HUES6 (cell line): ENCODE measurements at regions not wholly inside any gene's neighbourhood (a gene's known extent, or its start where the extent isn't known, plus 50 kb on each side); places are given as distances from the start of the nearest gene placed in this dataset.
"Not testable (repeated sequence)": the region's sequence is repeated elsewhere in the genome, so short reads cannot be mapped to it uniquely, and the experiment has no call there.

Experiments used
- H3K27ac ChIP-seq: 2 replicates; pipeline ENCODE4 v1.7.0; 2013; ENCODE audit warnings: low read depth, mild to moderate bottlenecking, low read length, inconsistent platforms
- H3K27me3 ChIP-seq: 2 replicates; pipeline ENCODE4 v1.6.1; 2013; ENCODE audit warnings: low read length; ENCODE audit not compliant: control insufficient read depth, insufficient read depth
- H3K36me3 ChIP-seq: 2 replicates; pipeline ENCODE4 v1.6.1; 2013; ENCODE audit warnings: low read length; ENCODE audit not compliant: control insufficient read depth, insufficient read depth
- H3K4me1 ChIP-seq: 2 replicates; pipeline ENCODE4 v1.6.1; 2013; ENCODE audit warnings: low read length; ENCODE audit not compliant: control insufficient read depth, insufficient read depth
- H3K4me3 ChIP-seq: 2 replicates; pipeline ENCODE4 v1.5.1; 2013; ENCODE audit warnings: low read depth, low read length
- H3K9ac ChIP-seq: one replicate; pipeline ENCODE4 v1.6.1; 2013; ENCODE audit warnings: mild to moderate bottlenecking, low read length
- H3K9me3 ChIP-seq: 2 replicates; pipeline ENCODE4 v1.6.1; 2013; ENCODE audit warnings: low read depth, low read length; ENCODE audit not compliant: control insufficient read depth, insufficient read depth

DNA sequence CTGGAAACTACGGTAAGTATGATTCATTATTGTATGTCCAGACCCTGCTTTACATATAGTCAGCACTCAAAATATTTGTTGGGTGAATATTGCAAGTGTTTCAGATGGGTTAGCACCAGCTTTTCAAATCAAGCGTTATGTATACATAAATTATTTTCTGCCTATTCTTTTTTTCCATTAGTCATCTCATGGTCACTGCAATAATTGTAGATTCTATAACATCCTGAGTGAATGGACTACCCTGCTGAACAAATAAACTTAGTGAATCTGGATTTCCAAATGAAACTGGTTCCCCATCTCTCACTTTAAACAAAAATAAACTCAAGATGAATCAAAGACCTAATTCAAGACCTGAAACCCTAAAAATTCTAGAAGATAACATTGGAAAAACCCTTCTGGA is 152.3 kb downstream of the DIO2 start:
- no peak overlapping the region for H3K9ac ChIP-seq
- 0 out of 2 replicates have a peak, but pooled peaks cover 4% of the 10 kb centered on the region for H3K4me1 ChIP-seq
- H3K27ac ChIP-seq: no peak overlapping the region

DNA sequence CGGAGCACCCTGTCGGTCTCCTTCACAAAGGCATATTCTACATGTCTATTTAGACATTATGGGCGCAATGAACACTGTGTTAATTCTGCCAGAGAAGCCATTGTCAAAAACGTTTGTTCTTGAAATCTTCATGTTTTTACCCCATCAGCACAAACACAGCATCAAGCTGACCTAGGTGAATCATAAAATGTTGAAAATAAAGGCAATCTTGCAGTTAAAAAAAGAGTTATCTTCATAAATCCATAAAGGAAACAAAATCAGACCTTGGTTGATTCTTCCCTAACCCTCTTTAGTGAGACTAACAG is 154.9 kb downstream of the DIO2 start:
- Histone ChIP-seq H3K9ac (no peak overlapping the region), H3K9me3 (no peaks in the 10 kb centered on the region), H3K4me3 (no peak overlapping the region), H3K27ac (no peak overlapping the region), H3K27me3 (no peaks in the 10 kb centered on the region), H3K36me3 (no peaks in the 10 kb centered on the region), H3K4me1 (0 out of 2 replicates have a peak, but pooled peaks cover 4% of the 10 kb centered on the region)

More for the DNA sequence above, 152.3 kb downstream of the DIO2 start:
- no peaks in the 10 kb centered on the region for H3K27me3 ChIP-seq
- H3K4me3 ChIP-seq: no peak overlapping the region
- H3K36me3 ChIP-seq: no peaks in the 10 kb centered on the region
- H3K9me3 ChIP-seq: no peaks in the 10 kb centered on the region

DNA sequence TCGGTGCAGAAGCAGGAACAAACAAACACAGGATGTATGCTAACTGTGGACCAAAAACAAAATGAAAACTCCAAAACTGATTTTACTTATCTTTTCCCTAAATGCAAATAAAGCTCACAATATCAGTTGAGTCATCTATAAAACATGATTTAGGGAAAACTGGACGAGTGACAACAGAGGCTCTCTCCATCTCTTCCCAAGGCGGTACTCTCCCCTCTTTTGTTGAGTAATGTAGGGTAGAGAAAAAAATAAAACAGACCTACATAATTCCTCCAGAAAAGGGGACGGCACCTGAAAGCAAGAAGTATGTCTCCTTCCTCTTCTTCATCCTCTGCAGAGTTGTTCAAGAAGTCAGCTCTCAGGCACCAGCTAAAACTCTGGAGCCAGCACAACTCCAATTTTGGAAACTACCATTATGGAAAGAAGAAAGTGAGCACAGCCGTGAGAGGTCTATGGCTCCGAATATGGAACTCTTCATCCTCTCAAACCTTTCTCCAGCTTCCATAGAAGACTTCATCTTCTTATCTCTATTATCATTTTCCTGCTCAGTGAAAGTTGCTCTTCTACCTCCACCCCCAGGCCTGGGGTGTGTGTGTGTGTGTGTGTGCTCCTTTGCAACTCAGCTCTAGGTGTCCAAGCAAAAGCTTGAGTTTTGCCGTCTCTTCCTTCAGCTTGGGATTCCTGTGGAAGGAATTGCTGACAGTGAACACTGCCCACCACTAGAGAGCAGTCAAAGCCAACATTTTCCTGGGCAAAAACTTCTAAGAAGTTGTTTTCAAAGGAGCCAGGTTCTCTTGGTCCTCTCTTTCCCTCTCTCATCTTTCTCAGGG is 155.4 kb downstream of the DIO2 start:
- H3K36me3 ChIP-seq: no peaks in the 10 kb centered on the region
- H3K9me3 ChIP-seq: no peaks in the 10 kb centered on the region
- no peaks in the 10 kb centered on the region for H3K27me3 ChIP-seq
- no peak overlapping the region for H3K4me3 ChIP-seq
- 0 out of 2 replicates have a peak, but pooled peaks cover 4% of the 10 kb centered on the region for H3K4me1 ChIP-seq
- no peak overlapping the region for H3K9ac ChIP-seq
- H3K27ac ChIP-seq: no peak overlapping the region

DNA sequence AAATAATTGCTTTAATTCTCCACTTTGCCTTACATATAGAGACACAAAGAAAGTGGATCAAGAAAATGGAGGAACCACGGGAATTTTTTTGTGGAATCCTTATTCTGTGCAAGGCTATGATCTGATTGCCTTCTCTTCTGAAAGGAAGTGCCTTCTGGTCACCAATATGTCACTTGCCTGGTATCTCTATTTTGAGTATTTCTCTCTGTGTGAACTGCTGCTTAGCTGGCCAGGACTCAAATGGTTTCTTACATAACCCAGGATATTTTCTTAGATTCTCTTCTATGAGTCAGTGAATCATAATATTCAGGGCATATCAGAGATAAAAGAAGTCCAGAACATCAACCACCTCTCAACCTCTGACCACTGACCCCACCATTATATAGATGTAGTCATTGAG is 156.1 kb downstream of the DIO2 start:
- H3K27me3 ChIP-seq: no peaks in the 10 kb centered on the region
- no peaks in the 10 kb centered on the region for H3K9me3 ChIP-seq
- no peak overlapping the region for H3K27ac ChIP-seq
- no peak overlapping the region for H3K9ac ChIP-seq
- H3K4me3 ChIP-seq: no peak overlapping the region
- 0 out of 2 replicates have a peak, but pooled peaks cover 4% of the 10 kb centered on the region for H3K4me1 ChIP-seq
- no peaks in the 10 kb centered on the region for H3K36me3 ChIP-seq

DNA sequence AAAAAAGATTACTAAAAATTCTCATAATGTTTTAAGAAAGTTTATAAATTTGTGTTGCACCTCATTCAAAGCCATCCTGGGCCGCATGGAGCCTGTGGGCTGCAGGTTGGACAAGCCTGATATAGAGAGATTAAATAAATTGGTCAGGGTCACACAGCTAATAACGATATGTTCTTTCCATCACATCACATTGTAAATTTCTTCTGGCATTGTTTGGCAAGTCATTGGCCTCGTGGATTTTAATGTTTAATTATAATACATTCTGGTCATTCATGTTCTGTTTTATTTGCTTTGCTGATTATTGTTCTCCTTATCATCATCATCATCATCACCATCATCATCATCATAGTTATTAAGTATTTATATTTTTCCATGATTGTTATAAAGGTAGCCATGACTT is 157.3 kb downstream of the DIO2 start:
- H3K36me3 ChIP-seq: no peaks in the 10 kb centered on the region
- H3K27me3 ChIP-seq: no peaks in the 10 kb centered on the region
- no peaks in the 10 kb centered on the region for H3K9me3 ChIP-seq
- H3K4me1 ChIP-seq: 0 out of 2 replicates have a peak, but pooled peaks cover 4% of the 10 kb centered on the region
- H3K9ac ChIP-seq: no peak overlapping the region
- no peak overlapping the region for H3K4me3 ChIP-seq
- no peak overlapping the region for H3K27ac ChIP-seq

DNA sequence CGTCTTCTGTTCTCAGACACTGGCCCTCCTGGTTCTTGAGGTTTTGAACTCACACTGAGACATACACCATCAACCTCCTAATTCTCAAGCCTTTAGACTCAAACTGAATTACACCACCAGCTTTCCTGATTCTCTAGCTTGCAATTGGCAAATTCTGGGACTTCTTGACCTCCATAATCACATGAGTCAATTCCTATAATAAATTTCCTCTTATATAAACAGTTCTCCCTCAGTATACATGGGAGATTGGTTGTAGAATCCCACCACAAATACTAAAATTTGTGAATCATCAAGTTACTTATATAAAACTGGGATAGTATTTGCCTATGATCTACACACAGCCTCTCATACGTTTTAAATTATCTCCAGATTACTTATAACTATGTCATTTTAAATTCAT is 162.2 kb downstream of the DIO2 start:
- Histone ChIP-seq H3K9ac (no peak overlapping the region), H3K36me3 (no peaks in the 10 kb centered on the region), H3K4me1 (0 out of 2 replicates have a peak, but pooled peaks cover 3% of the 10 kb centered on the region), H3K9me3 (no peaks in the 10 kb centered on the region), H3K27me3 (no peaks in the 10 kb centered on the region), H3K27ac (no peak overlapping the region), H3K4me3 (no peak overlapping the region)

DNA sequence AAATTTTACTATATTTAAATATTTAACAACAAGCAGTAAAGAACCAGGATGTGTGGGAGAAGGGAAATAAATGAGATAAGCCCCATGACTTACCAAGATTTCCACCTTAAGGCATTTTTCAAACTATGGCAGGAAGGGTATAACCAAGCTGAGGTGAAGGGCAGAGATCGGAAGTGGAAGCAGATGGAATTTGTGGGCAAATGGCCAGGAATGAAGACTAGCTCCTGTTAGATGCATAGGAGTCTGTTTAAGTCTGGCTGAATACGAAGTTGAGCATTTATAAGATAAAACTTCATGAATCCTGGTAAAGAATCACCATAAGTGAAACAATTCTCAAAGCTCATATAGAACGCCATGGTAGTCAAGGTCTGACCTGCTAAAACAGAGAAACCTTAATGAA is 163.5 kb downstream of the DIO2 start:
- no peaks in the 10 kb centered on the region for H3K9me3 ChIP-seq
- H3K9ac ChIP-seq: no peak overlapping the region
- H3K4me3 ChIP-seq: no peak overlapping the region
- 0 out of 2 replicates have a peak, but pooled peaks cover 3% of the 10 kb centered on the region for H3K4me1 ChIP-seq
- no peaks in the 10 kb centered on the region for H3K36me3 ChIP-seq
- H3K27ac ChIP-seq: no peak overlapping the region
- no peaks in the 10 kb centered on the region for H3K27me3 ChIP-seq

DNA sequence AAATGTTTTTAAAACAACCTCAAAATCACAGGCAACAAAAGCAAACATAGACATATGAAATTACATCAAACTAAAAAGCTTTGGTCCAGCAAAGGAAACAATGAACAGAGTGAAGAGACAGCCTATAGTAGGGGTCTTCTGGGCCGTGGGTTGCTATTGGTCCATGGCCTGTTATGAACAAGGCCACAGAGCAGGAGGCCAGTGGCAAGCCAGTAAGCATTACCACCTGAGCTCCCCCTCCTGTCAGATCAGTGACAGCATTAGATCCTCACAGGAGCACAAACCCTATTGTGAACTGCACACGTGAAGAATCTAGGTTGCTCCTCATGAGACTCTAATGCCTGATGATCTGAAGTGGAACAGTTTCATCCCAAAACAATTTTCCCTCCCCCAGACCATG is 174.0 kb downstream of the DIO2 start:
- Histone ChIP-seq H3K36me3 (no peaks in the 10 kb centered on the region), H3K27me3 (no peaks in the 10 kb centered on the region), H3K9ac (no peak overlapping the region), H3K27ac (no peak overlapping the region), H3K4me1 (no peaks in the 10 kb centered on the region), H3K4me3 (no peak overlapping the region), H3K9me3 (no peaks in the 10 kb centered on the region)

DNA sequence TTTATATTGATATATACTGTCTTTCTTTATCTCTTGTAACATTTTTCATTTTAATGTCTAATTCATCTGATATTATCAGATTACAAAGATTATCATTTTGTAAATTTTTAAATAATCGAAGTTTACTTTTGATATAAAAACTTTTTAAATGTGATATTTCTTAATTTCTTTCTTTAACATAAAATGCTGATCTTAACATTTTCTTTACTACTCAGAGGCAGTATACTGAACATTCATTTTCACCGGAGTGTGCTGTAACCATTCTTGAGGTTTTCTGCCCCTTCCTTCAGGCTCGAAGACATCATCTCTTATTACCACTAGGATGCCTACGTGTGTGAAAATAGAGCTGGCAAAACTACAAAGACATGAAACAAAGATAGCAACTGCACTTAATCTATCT is 186.9 kb downstream of the DIO2 start:
- no peaks in the 10 kb centered on the region for H3K27me3 ChIP-seq
- H3K27ac ChIP-seq: no peak overlapping the region
- no peaks in the 10 kb centered on the region for H3K36me3 ChIP-seq
- H3K4me3 ChIP-seq: no peak overlapping the region
- H3K4me1 ChIP-seq: no peaks in the 10 kb centered on the region
- H3K9me3 ChIP-seq: no peaks in the 10 kb centered on the region
- no peak overlapping the region for H3K9ac ChIP-seq

DNA sequence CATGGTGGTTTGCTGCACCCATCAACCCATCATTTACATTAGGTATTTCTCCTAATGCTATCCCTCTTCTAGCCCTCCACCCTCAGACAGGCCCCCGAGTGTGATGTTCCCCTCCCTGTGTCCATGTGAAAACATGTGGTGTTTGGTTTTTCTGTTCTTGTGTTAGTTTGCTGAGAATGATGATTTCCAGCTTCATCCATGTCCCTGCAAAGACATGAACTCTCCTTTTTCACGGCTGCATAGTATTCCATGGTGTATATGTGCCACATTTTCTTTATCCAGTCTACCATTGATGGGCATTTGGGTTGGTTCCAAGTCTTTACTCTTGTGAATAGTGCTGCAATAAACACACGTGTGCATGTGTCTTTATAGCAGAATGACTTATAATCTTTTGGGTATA is 192.8 kb downstream of the DIO2 start:
- H3K27me3 ChIP-seq, H3K27ac ChIP-seq, H3K36me3 ChIP-seq, H3K4me1 ChIP-seq, H3K9ac ChIP-seq, H3K4me3 ChIP-seq, H3K9me3 ChIP-seq: not testable (repeated sequence)

DNA sequence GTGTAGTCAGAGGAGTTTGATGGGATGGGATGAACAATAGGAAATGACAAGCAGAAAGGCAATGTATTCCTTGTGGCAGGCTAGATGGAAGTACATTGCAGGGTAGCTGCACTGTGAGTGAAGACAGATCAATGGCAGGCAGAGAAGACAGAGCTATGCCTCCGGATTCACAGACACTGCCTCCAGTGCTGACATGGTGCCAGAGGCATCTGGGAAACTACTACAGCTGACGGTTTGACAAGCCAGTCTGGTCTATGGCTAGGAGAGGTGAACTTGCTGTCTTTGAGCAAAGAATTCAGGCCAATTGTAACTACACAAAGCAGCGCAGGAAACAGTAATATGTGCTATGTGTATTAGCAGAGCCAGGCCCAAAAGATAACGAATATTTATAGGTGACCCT is 193.5 kb downstream of the DIO2 start:
- no peaks in the 10 kb centered on the region for H3K9me3 ChIP-seq
- H3K4me3 ChIP-seq: no peak overlapping the region
- no peak overlapping the region for H3K9ac ChIP-seq
- H3K36me3 ChIP-seq: no peaks in the 10 kb centered on the region
- no peaks in the 10 kb centered on the region for H3K27me3 ChIP-seq
- no peak overlapping the region for H3K27ac ChIP-seq
- no peaks in the 10 kb centered on the region for H3K4me1 ChIP-seq
